Activated naive CD4-positive, alpha-beta T cell treated with anti-CD3 and anti-CD28 coated beads, Interleukin-2, amount 50 U/mL, for 24 hours (primary cell): ENCODE measurements at regions not wholly inside any gene's neighbourhood (a gene's known extent, or its start where the extent isn't known, plus 50 kb on each side); places are given as distances from the start of the nearest gene placed in this dataset.
"Not testable (repeated sequence)": the region's sequence is repeated elsewhere in the genome, so short reads cannot be mapped to it uniquely, and the experiment has no call there.

Experiments used
- H3K27ac Mint-ChIP-seq: one replicate; pipeline ENCODE4 v1.8.0; 2021; ENCODE audit warnings: mild to moderate bottlenecking, mixed read lengths
- H3K27me3 Mint-ChIP-seq: one replicate; pipeline ENCODE4 v1.8.0; 2021; ENCODE audit warnings: mixed read lengths
- H3K36me3 Mint-ChIP-seq: one replicate; pipeline ENCODE4 v1.8.0; 2021; ENCODE audit warnings: mixed read lengths
- H3K4me1 Mint-ChIP-seq: one replicate; pipeline ENCODE4 v1.8.0; 2021; ENCODE audit warnings: mixed read lengths
- H3K4me3 Mint-ChIP-seq: one replicate; pipeline ENCODE4 v1.8.0; 2021; ENCODE audit warnings: mild to moderate bottlenecking, mixed read lengths
- H3K9me3 Mint-ChIP-seq: one replicate; pipeline ENCODE4 v1.8.0; 2021; ENCODE audit warnings: mixed read lengths

- Mint-ChIP-seq H3K9me3 (peaks cover 13% of the 10 kb centered on the region), H3K4me1 (no peaks in the 10 kb centered on the region), H3K27me3 (peaks cover 10% of the 10 kb centered on the region), H3K36me3 (peaks cover 11% of the 10 kb centered on the region), H3K27ac (no peak overlapping the region), H3K4me3 (no peak overlapping the region)
Measured at GRCh38 chr5:135160036-135160675, 126.1 kb upstream of the PITX1 start.

GRCh38 chr5:135159626-135160025, 125.6 kb upstream of the PITX1 start:
- H3K27ac Mint-ChIP-seq = no peak overlapping the region
- H3K36me3 Mint-ChIP-seq = peaks cover 11% of the 10 kb centered on the region
- H3K27me3 Mint-ChIP-seq = peaks cover 10% of the 10 kb centered on the region
- peaks cover 13% of the 10 kb centered on the region for H3K9me3 Mint-ChIP-seq
- H3K4me1 Mint-ChIP-seq = no peaks in the 10 kb centered on the region
- H3K4me3 Mint-ChIP-seq = no peak overlapping the region

- Mint-ChIP-seq H3K4me3 (no peak overlapping the region), H3K27ac (no peak overlapping the region), H3K27me3 (peaks cover 7% of the 10 kb centered on the region), H3K9me3 (peaks cover 13% of the 10 kb centered on the region), H3K4me1 (no peaks in the 10 kb centered on the region), H3K36me3 (peaks cover 11% of the 10 kb centered on the region)
Measured at GRCh38 chr5:135158982-135159381, 125.0 kb upstream of the PITX1 start.

GRCh38 chr5:135158314-135158697, 124.3 kb upstream of the PITX1 start:
- H3K36me3 Mint-ChIP-seq = peaks cover 11% of the 10 kb centered on the region
- H3K27me3 Mint-ChIP-seq = peaks cover 4% of the 10 kb centered on the region
- no peak overlapping the region for H3K4me3 Mint-ChIP-seq
- no peaks in the 10 kb centered on the region for H3K4me1 Mint-ChIP-seq
- peaks cover 13% of the 10 kb centered on the region for H3K9me3 Mint-ChIP-seq
- H3K27ac Mint-ChIP-seq = no peak overlapping the region

GRCh38 chr5:135157421-135158313, 123.6 kb upstream of the PITX1 start:
- Mint-ChIP-seq H3K9me3 (peaks cover 13% of the 10 kb centered on the region), H3K4me1 (no peaks in the 10 kb centered on the region), H3K27ac (no peak overlapping the region), H3K36me3 (peaks cover 11% of the 10 kb centered on the region), H3K27me3 (peaks cover 4% of the 10 kb centered on the region), H3K4me3 (no peak overlapping the region)

- peaks cover 13% of the 10 kb centered on the region for H3K9me3 Mint-ChIP-seq
Measured at GRCh38 chr5:135156715-135157404, 122.8 kb upstream of the PITX1 start.

GRCh38 chr5:135156337-135156714, 122.3 kb upstream of the PITX1 start:
- H3K9me3 Mint-ChIP-seq = peaks cover 13% of the 10 kb centered on the region
- peaks cover 4% of the 10 kb centered on the region for H3K27me3 Mint-ChIP-seq
- H3K4me1 Mint-ChIP-seq = no peaks in the 10 kb centered on the region
- H3K36me3 Mint-ChIP-seq = peaks cover 11% of the 10 kb centered on the region
- H3K27ac Mint-ChIP-seq = no peak overlapping the region
- H3K4me3 Mint-ChIP-seq = no peak overlapping the region

More at GRCh38 chr5:135156715-135157404, 122.8 kb upstream of the PITX1 start:
- Mint-ChIP-seq H3K4me3 (no peak overlapping the region), H3K4me1 (no peaks in the 10 kb centered on the region), H3K27ac (no peak overlapping the region), H3K27me3 (peaks cover 4% of the 10 kb centered on the region), H3K36me3 (peaks cover 11% of the 10 kb centered on the region)

GRCh38 chr5:135155616-135156214, 121.7 kb upstream of the PITX1 start:
- Mint-ChIP-seq H3K4me1 (no peaks in the 10 kb centered on the region), H3K27ac (no peak overlapping the region), H3K4me3 (no peak overlapping the region), H3K9me3 (peaks cover 13% of the 10 kb centered on the region), H3K36me3 (peaks cover 11% of the 10 kb centered on the region), H3K27me3 (peaks cover 4% of the 10 kb centered on the region)

- Mint-ChIP-seq H3K9me3 (peaks cover 13% of the 10 kb centered on the region), H3K36me3 (peaks cover 11% of the 10 kb centered on the region), H3K4me1 (no peaks in the 10 kb centered on the region), H3K27ac (no peak overlapping the region), H3K27me3 (peaks cover 1% of the 10 kb centered on the region), H3K4me3 (no peak overlapping the region)
Measured at GRCh38 chr5:135154961-135155360, 120.9 kb upstream of the PITX1 start.

GRCh38 chr5:135154197-135154596, 120.2 kb upstream of the PITX1 start:
- peaks cover 1% of the 10 kb centered on the region for H3K27me3 Mint-ChIP-seq
- no peak overlapping the region for H3K4me3 Mint-ChIP-seq
- H3K9me3 Mint-ChIP-seq = peaks cover 6% of the 10 kb centered on the region
- H3K4me1 Mint-ChIP-seq = no peaks in the 10 kb centered on the region
- no peak overlapping the region for H3K27ac Mint-ChIP-seq
- H3K36me3 Mint-ChIP-seq = peaks cover 8% of the 10 kb centered on the region

- peaks cover under 1% of the 10 kb centered on the region for H3K9me3 Mint-ChIP-seq
- peaks cover 1% of the 10 kb centered on the region for H3K27me3 Mint-ChIP-seq
- H3K4me1 Mint-ChIP-seq = no peaks in the 10 kb centered on the region
- no peak overlapping the region for H3K4me3 Mint-ChIP-seq
- no peak overlapping the region for H3K27ac Mint-ChIP-seq
- H3K36me3 Mint-ChIP-seq = peaks cover 7% of the 10 kb centered on the region
Measured at GRCh38 chr5:135153661-135154060, 119.6 kb upstream of the PITX1 start.

- Mint-ChIP-seq H3K27ac (no peak overlapping the region), H3K4me3 (no peak overlapping the region), H3K9me3 (no peaks in the 10 kb centered on the region), H3K36me3 (peaks cover 5% of the 10 kb centered on the region), H3K27me3 (peaks cover 1% of the 10 kb centered on the region), H3K4me1 (no peaks in the 10 kb centered on the region)
Measured at GRCh38 chr5:135153259-135153658, 119.2 kb upstream of the PITX1 start.

- not testable (repeated sequence) for H3K4me1 Mint-ChIP-seq, H3K36me3 Mint-ChIP-seq, H3K4me3 Mint-ChIP-seq, H3K27me3 Mint-ChIP-seq, H3K27ac Mint-ChIP-seq, H3K9me3 Mint-ChIP-seq
Measured at GRCh38 chr5:135151660-135152059, 117.6 kb upstream of the PITX1 start.

GRCh38 chr5:135151256-135151655, 117.2 kb upstream of the PITX1 start:
- peaks cover 1% of the 10 kb centered on the region for H3K27me3 Mint-ChIP-seq
- peaks cover 2% of the 10 kb centered on the region for H3K36me3 Mint-ChIP-seq
- H3K9me3 Mint-ChIP-seq = peaks cover 4% of the 10 kb centered on the region
- no peaks in the 10 kb centered on the region for H3K4me1 Mint-ChIP-seq
- no peak overlapping the region for H3K4me3 Mint-ChIP-seq
- H3K27ac Mint-ChIP-seq = no peak overlapping the region

- H3K27me3 Mint-ChIP-seq = no peaks in the 10 kb centered on the region
- no peak overlapping the region for H3K27ac Mint-ChIP-seq
- no peaks in the 10 kb centered on the region for H3K36me3 Mint-ChIP-seq
- no peaks in the 10 kb centered on the region for H3K4me1 Mint-ChIP-seq
- peaks cover 4% of the 10 kb centered on the region for H3K9me3 Mint-ChIP-seq
- no peak overlapping the region for H3K4me3 Mint-ChIP-seq
Measured at GRCh38 chr5:135150767-135151166, 116.7 kb upstream of the PITX1 start.
